ENCODE measurements at regions not wholly inside any gene's neighbourhood (a gene's known extent, or its start where the extent isn't known, plus 50 kb on each side); places are given as distances from the start of the nearest gene placed in this dataset.

DNA sequence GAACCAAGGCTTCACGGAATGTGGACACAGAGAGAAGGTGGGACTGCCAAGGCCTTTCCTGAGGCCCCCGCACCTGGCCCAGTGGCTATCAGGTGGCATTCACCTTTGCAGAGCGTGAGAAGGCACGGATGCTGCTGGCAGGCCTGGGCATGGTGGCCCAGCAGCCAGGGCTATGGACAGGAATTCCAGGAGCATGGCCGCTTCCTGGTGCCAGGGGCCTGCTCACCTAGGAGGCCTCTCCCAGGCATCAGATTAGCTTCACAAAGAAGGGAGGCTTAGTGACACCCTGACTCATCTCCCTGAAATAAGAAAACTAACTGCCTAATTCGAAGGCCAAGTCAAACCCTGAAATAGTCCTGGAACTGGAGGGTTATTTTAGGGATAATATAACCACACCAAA is 155.8 kb downstream of the TEX29 start:
- DNase-seq (ENCODE audit: low read depth) = no peak

DNA sequence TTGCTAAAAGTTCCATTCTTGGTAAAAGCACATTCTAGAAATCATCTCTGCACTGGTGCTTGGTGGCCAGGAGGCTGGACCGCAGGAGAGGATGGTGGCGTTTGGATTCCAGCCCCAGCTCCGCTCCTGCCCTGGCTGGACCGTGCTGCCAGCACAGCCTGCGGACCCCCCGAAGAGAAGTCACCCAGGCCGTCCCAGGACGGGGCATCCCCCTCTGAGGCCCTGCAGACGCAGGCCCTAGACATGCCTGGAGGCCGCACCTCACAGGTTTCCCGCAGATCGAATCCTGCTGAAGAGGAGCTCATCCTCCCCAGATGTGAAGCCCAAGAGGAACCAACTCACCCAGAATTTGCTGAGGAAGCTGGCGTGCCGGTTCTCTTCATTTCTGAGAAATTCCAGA is 159.0 kb downstream of the TEX29 start:
- DNase-seq (ENCODE audit: low read depth) = no peak

DNA sequence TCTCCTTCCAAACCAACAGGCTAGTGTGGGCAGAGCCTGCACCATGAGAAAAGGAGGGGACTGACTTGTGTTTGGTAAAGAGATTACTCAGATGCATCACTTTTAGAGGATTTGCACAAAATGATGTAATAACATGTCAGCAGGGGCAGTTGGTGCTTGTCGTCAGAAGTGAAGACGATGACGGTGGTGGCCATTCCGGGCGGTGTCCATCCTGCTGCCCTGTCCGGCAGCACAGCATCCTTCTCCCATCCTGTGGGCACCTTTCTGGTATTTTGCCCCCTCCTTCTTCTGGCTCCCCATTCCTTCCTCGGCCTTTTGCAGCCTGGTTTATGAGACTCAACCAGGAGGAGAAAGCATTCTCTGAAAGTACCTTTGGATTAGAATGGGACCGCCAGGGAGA is 160.1 kb downstream of the TEX29 start:
- DNase-seq (ENCODE audit: low read depth) = no peak

DNA sequence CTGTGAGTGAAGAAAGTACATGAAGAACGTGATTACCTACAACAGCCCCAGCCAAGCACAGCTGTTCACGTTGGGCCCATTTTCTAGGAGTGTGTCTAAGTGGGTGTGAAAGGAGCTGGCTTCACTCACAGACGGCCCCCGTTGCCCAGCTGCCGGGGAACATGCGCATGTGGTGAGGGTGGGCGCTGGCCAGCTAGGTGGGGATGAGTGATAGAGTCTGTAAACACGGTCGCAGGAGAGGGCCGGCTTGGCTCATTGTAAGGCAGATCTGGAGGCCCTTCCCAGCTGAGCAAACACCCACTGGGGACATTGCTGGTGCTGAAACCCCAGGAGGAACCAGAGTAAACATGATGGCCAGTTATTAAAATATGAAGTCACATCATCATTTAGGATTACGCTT is 160.5 kb downstream of the TEX29 start:
- no peak for DNase-seq (ENCODE audit: low read depth)

DNA sequence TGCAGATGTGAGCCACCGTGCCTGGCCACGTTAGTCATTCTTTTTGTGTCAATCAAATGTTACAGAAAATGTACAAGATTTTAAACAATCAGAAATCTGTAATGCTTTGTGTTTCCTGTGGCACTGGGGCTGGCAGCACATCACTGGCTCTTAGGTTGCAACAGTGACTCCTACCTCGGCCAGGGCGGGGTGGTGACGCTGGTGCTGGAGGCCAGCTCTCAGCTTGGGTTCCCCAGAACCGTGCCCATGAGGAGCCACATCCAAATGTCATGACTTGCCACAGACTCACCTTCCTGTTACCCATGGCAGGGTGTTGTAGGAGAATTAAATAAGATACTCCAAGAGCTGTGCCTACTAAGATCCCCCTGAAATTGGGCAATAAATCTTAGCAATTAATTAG is 161.7 kb downstream of the TEX29 start:
- DNase-seq (ENCODE audit: low read depth) = no peak

DNA sequence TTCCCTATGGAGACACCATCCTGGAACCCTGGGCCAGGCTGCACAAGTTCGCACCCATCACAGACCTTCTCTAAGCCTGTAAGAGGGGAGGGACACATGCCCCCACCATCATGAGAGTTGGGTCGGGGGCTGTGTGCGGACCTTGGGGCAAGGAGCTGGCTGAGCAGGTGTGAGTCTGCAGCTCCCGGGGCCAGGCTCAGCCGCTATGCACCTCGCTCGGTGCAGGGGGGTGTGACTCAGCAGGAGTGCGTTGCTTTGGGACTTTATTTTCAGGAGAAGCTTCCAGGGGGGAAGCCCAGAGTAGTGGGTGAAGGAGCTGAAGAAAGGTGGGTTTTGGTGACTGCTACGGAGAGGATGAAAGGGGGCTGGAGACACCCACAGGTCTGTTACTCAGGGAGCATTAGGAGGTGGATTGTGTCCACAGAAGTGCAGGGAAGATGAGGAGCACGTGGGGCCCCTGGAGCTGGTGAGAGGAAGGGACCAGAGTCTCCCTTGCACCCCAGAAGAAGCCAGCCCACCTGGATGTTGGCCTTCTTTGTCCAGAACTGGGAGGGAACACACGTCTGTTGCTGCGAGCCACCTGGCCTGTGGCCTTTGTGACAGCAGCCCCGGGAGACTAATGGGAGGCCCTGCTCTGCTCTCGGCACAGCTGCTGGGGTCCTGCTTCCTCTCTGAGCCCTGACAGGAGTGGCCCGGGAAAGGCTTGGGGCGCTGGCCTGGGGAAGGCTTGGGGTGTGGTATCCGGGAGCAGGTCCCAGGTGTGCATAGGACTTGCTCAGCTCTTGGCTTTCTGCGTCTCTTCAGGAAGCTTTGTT is 162.6 kb downstream of the TEX29 start:
- no peak for DNase-seq (ENCODE audit: low read depth)

DNA sequence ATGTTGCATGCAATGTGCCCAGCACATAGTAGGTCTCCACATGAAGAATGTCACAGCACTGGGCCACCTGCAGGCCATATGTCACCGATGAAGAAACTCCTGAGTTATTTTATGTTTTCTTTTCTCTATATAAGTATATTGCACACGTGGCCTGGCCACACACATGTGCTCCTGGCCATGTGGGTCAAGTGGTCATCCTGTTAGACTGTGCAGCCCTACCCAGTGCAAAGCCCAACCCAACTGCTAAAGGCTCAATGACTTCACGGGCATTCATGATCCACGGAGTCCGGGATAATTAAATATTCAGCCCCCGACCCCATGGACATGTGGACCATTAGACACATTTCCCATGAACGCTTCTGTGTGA is 163.2 kb downstream of the TEX29 start:
- no peak for DNase-seq (ENCODE audit: low read depth)

DNA sequence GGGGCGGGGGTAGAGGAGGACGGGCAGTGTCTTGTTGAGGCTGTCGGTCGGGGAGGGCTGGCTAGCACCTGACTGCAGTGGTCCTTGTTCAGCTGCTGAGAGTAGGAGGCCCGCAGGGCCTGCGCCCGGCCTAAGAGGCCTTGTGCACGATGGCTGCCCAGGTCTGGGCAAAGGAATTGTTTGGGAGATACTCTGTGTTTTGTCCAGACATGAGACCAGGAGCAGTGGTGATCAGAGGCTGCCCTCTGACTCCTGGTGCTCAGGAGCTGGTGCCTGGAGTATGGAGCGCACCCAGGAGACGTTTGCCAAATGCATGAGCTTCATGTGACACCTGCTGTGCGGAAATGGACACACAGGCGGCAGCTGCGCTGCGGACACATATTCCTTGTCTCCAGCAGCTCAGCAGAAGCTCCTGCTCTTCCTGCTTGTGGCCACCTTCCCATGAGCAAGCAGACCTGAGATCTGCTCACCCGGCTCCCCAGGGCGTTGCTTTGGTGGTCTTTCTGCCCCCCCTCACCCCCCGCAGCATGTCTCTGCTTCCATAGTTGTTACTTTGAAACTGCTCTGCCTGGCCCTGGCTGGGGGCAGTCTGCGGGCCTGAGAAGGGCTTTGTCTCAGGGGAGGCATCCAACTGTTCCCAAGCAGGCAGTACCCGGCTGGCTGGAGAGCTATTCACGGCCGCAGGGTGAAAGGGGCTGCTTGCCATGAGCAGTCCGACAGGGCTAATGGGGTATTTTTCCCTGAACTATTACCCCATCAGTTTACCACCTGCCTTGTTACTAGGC is 163.9 kb downstream of the TEX29 start:
- no peak for DNase-seq (ENCODE audit: low read depth)

DNA sequence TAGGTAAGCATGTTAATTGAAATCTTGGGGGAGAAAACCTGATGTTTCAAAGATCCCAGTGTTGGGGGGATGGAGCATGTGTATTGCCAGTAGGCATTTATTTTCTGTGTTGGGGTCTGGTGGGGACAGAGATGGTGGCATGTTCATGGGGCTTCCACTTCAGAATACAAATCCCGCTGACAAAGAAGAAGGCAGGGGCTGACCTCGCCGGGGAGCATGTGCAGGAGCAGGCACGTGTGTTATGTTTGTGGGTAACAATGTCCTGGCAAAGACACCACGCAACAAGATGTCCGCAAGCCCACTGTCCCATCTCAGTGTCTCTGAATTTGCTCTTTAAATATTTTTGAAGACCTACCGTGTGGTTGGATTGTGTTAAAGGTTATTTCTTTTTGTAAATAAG is 164.5 kb downstream of the TEX29 start:
- no peak for DNase-seq (ENCODE audit: low read depth)

DNA sequence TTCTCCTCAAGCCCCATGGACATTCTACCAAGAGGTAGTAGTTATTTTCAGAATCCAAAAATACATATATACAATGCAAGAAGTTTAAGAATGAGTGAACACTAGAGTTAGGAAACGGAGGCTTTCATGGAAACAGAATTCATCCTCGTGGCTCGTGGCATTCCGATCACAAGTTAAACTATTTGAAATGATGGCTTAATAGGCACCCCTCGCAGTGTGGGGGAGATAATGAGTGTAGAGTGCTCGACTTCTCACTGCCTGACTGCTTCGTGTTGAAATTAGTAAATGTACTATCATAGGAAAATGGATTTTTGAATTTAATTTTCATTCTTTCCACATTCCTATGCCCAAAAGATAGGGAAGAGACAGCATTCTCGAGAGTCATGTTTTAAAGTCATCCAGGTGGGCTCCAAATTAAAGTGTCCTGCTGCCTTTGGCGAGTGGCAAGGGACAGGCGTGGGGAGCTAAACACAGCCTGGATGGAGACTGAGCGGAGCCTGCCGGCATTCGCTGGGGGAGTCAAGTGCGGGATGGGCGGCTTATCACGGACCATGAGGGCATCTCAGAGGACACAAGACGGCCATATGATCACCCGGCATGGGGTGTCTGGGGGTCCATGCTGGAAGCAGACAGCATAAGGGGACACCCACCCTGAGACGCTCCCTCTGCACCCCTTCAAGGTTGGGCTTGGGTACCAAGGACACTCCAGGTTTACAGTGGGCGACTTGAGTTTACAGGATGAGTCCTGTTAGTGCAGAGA is 165.2 kb downstream of the TEX29 start:
- no peak for DNase-seq (ENCODE audit: low read depth)

DNA sequence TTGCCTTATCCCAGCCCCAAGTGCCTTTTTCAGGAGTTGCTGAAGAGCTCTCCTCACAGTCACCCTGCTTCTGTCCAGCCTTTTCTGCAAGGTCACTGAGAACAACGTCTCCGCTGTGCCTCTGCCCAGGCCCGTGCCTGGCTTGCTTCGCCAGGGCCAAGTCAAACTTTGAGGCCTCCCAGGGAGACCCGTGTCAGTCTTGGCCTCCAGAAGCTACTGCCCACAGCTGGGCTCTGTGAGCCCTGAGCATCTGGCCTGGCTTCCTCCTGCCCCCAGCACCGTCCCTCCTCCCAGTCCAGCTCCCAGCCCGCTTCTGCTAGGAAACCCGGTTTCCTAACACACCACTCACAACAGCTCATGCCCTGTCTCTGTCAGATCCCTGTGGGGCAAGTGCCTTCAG is 165.9 kb downstream of the TEX29 start:
- no peak for DNase-seq (ENCODE audit: low read depth)

DNA sequence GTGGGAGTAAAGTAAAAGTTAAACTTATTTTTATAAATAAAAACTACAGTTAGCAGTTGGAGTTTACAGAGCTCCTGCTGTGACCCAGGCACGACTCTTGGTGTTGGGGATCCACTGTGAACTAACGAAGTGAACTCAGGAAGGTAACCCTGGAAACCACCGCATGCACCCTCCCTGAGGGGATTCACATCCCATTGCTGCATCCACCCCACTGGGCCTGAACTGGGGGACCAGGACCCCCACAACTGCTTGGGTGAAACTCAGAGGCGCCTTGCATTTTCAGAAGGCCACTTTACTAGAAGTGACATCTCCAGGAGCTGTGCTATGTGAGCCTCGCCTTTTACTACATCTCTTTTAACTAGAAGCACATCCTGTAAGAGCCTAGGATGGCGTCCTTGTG is 166.4 kb downstream of the TEX29 start:
- DNase-seq (ENCODE audit: low read depth) = no peak

DNA sequence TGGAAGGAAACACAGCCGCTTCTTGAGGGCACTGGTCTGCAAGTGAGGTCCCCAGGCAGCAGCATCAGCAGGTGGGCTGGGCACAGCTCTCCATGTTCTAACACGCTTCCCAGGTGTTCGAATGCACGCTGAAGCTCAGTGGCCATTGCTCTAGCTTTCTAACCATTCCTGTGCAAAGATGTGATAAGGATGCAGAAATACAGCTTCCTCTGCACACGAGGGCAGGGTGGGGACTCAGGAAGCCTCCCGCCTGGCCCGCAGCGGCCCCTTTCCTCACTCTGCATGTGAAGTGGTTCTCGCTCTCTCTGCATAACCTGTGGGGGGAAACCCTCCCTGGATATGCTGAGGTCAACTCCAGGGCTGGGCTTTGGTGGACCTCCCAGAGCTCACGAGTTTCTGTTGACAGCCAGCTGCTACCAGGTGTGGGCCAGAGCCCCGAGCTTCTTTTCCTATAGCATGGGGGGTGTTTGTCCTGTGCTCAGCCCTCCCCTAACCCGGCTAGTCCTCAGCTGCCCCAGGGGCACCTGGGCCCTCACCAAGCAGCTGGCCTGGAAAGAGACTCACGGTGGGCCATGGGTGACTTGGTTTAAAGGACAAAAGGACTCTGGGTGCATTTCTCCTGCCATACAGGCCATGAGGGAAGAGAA is 168.2 kb downstream of the TEX29 start:
- DNase-seq (ENCODE audit: low read depth) = no peak

DNA sequence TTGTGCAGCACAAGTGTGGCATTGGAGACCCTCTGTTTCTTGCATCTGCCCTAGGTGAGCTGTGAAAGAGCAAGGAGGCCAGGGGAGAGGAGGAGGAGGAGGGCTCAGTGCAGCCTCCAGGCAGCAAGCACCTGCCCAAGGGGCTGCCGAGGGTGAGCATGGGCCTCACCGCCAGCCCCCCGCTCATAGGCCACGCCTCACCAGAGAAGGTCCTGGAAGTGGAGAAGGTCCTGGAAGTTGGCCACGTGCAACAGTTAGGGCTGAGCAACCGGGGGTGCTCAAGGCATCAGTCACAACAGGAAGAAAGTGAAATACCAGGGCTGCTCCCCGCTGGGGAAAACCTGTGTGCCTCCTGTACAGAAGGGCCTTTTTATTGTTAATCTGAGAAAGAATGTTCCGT is 168.9 kb downstream of the TEX29 start:
- DNase-seq (ENCODE audit: low read depth) = no peak

DNA sequence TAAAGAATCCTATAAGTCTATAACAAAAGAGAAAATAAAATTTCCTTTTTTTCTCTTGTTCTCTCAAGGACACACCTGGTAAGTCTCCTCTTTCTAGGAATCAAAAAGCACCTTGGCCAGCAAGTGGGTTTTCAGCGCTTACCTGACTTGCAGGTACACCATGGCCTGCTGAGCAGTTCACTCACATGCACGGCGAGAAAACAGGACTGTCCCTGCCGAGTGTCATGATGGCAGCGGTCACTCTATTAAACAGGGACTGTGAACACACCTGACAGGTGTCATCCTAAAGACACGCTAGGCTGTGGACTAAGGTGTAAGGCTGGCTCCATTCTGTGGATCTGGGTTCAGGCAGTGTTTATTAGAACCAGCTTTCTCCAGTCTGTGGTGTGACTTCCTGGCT is 170.2 kb downstream of the TEX29 start:
- DNase-seq (ENCODE audit: low read depth) = no peak

DNA sequence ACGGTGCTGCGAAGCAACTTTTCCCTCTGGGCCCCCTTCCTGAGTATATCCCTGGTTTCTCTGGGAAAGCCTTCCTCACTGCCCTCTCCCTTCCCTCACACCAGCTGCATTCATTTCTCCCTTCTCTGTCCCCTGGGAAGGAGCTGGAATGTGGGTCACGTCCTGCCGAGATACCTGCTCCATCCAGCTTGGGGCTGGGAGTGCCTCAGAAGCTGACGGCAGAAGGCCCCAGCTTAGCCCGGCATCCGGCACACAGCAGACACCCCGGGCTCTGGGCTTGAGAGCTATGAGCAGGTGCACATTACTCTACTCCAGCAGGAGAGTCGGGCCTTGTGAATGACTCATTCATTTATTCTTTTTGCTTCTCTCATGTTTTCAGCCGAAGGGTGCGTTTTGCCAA is 170.6 kb downstream of the TEX29 start:
- no peak for DNase-seq (ENCODE audit: low read depth)

DNA sequence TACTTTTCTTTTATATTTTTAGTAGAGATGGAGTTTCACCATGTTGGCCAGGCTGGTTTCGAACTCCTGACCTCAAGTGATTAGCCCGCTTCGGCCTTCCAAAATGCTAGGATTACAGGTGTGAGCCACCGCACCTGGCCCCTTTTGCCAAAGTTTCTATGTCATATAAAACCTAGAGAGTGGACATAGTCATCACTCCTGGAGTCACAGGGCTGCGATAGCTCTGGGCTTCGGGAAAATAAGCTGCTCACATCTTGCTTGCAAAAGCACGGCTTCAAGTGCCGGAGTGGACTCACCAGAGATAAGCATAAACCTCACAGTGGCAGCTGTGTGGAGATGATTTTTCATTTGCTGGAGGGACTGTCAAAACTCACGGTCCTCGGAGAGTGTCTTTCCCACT is 171.2 kb downstream of the TEX29 start:
- no peak for DNase-seq (ENCODE audit: low read depth)

DNA sequence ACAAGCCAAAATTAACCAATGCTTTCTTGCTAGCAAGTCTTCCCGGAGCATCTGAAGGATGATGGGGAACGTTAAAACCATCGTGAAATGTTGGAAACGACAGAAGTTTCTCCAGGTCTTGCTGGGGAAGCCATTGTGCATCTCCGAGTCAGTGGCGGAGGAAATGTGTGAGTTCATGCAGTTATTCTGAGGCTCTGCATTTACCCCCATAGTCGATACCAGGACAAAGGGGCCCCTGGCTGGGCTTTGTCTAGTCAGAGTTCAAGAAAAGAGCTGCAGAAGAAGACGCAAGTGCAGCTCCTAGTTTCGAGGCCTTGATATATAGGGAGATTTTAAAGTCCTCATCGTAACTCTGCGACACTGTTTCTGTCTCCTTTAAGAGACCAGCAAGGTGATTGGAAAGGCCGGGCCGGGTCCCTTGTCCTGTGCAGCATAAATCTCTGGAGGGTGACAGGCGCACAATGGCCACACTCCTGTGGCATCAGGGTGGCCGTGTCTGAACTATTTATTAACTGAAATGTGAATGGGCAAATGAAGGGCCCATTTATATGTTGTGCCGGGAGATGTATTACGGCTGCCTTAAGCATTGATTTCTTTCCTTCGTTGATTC is 172.0 kb downstream of the TEX29 start:
- DNase-seq (ENCODE audit: low read depth) = no peak

DNA sequence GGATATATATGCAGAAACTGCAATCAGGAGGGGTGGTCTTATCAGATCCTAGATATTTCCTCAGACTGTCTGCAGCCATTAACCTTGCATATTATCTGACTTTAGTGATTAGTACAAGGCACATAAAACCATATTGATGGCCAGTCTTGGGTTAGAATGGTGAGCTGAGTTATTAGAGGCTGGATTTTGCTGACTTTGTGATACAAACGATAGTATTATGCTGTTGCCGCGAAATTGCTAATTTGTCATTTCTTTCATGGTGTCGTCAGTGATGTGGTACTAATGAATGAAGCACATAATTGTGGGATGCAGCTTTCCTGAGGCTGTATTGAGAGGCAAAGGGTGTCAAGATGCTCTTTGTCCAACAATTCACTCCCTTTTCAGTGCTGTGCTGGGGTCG is 172.5 kb downstream of the TEX29 start:
- DNase-seq (ENCODE audit: low read depth) = no peak

DNA sequence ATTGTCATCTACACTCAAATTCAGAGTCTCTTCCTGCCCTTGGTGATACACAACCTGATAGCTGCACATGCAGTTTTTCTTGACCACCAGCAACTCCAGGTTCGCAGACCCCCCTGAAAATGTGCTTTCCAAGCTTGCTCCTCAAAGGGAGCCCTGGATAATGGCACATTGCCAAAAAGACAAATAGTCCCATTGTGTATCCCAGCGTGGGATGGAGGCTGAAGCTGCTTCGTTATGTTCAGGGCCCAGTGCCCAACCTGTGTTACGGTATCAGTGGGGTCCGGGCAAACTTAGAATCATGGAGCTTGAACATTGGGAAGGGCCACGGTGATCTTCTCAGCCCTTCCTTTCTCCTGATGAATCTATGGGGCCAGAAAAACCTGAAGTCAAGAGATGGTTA is 173.0 kb downstream of the TEX29 start:
- DNase-seq (ENCODE audit: low read depth) = no peak

DNA sequence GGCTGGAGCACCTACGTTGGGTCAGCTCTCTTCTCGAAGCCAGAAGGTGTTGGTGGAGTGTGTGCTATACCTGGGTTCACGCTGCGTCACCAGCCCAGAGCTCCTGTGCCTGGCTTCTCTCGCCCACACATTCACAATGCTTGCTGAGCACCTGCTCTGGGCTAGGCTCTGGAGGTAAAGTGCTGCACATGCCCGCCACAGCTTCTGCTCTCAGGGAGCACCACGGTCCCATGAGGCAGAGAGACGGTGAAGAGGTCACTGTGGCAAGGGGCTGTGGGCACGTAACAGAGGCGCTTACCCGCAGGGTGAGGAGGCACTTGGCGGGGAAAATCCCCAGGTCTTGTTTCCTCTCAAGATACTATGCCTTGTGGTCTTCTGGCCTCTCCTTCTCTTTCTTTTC is 174.2 kb downstream of the TEX29 start:
- no peak for DNase-seq (ENCODE audit: low read depth)

Measured in EH (cell line).